Right lobe of liver (tissue), 6 donors: ENCODE measurements at regions not wholly inside any gene's neighbourhood (a gene's known extent, or its start where the extent isn't known, plus 50 kb on each side); places are given as distances from the start of the nearest gene placed in this dataset.

Source experiments
- ATAC-seq, 4 donors: fragments of 200-7000 bp; cut with Tn5 transposase; one replicate each; pipeline ENCODE4 v1.9.1; 2020; ENCODE audit warnings: mild to moderate bottlenecking in 4 of 4, moderate library complexity in 4 of 4
- DNase-seq, 3 donors: peaks; one replicate each; pipeline ENCODE4 v3.0.0-alpha.2; 2020
- H3K27ac ChIP-seq, 3 donors: fragments of 200-600 bp; one replicate each; pipeline ENCODE4 v1.8.0; 2022
- H3K27me3 ChIP-seq, 2 donors: fragments of 200-600 bp; one replicate each; pipeline ENCODE4 v1.8.0; 2022
- H3K36me3 ChIP-seq, 4 donors: fragments of 200-600 bp; sonication (generic) in 1 of 4; one replicate each; pipeline versions ENCODE4 v1.5.1 to v1.8.0; 2017 to 2022; ENCODE audit warnings: control low read depth in 1 of 4
- H3K4me1 ChIP-seq, 4 donors: fragments of 200-600 bp; sonication (generic) in 1 of 4; one replicate each; pipeline versions ENCODE4 v1.5.1 to v1.8.0; 2017 to 2022; ENCODE audit warnings: control low read depth in 1 of 4
- H3K4me3 ChIP-seq, 3 donors: fragments of 200-600 bp; one replicate each; pipeline ENCODE4 v1.8.0; 2022
- H3K9me3 ChIP-seq, 4 donors: fragments of 200-600 bp; sonication (generic) in 1 of 4; one replicate each; pipeline versions ENCODE4 v1.5.1 to v1.8.0; 2017 to 2022; ENCODE audit warnings: control low read depth in 1 of 4
- POLR2A ChIP-seq: fragments of 450-650 bp; IDR thresholded peaks from one replicate; pipeline ENCODE4 v1.6.1; 2017; ENCODE audit warnings: antibody characterized with exemption, mild to moderate bottlenecking
- WGBS: methylation state at CpG from one replicate; pipeline ENCODE4 v1.1.6; 2018; ENCODE audit warnings: low coverage, low lambda C conversion rate; ENCODE audit not compliant: insufficient coverage; ENCODE audit errors: missing lambda C conversion rate; 5-methylcytosine and 5-hydroxymethylcytosine counted together
- intact Hi-C, 2 donors: fragments of 100-400 bp; cut with DNase I; formaldehyde crosslinking; loops; one replicate each; pipeline versions ENCODE4 v1.11.2 to v1.14.1; 2022
- TF ChIP-seq, protein P1 (sequence below), 4 donors: fragments of 200-600 bp in 3 of 4; fragments of 450-650 bp in 1 of 4; IDR thresholded peaks; one replicate each; pipeline versions ENCODE4 v1.5.1 to v1.8.0; 2016 to 2022; ENCODE audit warnings: antibody characterized with exemption in 4 of 4, mild to moderate bottlenecking in 2 of 4
- donor health status: DM: no; HTN: yes; CAD: no.
- donor health status: DM: no; HTN: no; CAD: no.
- donor health status: DM: no; HTN: no; CAD: no.
- donor health status: DM: no; HTN: yes; CAD: no.
- donor health status: DM: no; HTN: yes; CAD: no.

DNA sequence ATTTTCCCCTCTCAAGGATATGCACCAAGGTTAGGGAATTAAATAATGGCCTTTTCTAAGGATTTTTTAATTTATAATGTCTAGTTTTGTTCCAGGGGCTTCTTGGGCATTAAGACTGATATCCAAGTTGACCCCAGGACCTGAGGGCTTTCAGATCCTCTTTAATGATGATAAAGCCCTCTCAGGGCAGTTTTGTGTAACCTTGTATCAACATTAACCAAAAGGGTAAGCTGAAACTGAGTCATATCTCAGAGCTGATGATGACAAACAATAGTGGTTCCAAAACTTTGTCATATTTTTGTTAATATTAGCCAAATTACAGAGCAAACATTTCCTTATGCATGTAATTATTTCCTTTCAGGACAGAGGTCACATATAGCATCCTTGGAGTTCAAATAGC, 309.4 kb upstream of the MAN1A1 start:
- DNase-seq = no peak
- ATAC-seq = no peak

DNA sequence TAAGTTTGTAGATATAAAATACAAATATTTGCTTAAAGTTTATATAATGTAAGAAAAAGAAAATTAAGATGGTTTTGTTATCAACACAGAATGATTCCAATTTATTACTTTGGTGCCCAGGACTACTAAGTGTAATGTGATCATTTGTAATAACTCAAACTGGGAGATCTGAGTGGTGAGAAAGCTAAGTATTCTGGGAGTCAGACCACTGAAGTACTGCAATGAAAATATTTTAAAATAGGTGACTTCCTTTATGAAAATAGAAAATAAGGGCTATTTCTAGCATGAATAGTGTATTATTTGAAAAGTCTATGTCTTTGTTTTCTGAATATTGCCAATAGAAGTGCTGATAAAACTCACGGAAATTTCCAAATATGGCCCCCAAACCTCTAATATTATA, 305.6 kb upstream of the MAN1A1 start:
- intact Hi-C loops = no loop called here
- H3K4me1 ChIP-seq = no peaks in the 10 kb centered on the region
- DNase-seq (no peak), ATAC-seq (no peak)
- no peak for TF ChIP-seq POLR2A
- TF ChIP-seq, protein P1, sequence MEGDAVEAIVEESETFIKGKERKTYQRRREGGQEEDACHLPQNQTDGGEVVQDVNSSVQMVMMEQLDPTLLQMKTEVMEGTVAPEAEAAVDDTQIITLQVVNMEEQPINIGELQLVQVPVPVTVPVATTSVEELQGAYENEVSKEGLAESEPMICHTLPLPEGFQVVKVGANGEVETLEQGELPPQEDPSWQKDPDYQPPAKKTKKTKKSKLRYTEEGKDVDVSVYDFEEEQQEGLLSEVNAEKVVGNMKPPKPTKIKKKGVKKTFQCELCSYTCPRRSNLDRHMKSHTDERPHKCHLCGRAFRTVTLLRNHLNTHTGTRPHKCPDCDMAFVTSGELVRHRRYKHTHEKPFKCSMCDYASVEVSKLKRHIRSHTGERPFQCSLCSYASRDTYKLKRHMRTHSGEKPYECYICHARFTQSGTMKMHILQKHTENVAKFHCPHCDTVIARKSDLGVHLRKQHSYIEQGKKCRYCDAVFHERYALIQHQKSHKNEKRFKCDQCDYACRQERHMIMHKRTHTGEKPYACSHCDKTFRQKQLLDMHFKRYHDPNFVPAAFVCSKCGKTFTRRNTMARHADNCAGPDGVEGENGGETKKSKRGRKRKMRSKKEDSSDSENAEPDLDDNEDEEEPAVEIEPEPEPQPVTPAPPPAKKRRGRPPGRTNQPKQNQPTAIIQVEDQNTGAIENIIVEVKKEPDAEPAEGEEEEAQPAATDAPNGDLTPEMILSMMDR (IDR thresholded peaks at IDR 0.05) = no peak
- WGBS = 91% methylated on average over 1 of the region's 1 CpG
- no peaks in the 10 kb centered on the region for H3K9me3 ChIP-seq
- H3K27ac ChIP-seq = no peak overlapping the region
- H3K4me3 ChIP-seq = no peak overlapping the region
- no peaks in the 10 kb centered on the region for H3K36me3 ChIP-seq
- H3K27me3 ChIP-seq = no peaks in the 10 kb centered on the region

More for the DNA sequence above, 309.4 kb upstream of the MAN1A1 start:
- intact Hi-C loops = no loop called here
- no peaks in the 10 kb centered on the region for H3K9me3 ChIP-seq
- no peaks in the 10 kb centered on the region for H3K4me1 ChIP-seq
- TF ChIP-seq, protein P1 (IDR thresholded peaks at IDR 0.05) = no peak
- TF ChIP-seq POLR2A = no peak
- no peaks in the 10 kb centered on the region for H3K27me3 ChIP-seq
- H3K4me3 ChIP-seq = no peak overlapping the region
- H3K36me3 ChIP-seq = no peaks in the 10 kb centered on the region
- H3K27ac ChIP-seq = no peak overlapping the region

DNA sequence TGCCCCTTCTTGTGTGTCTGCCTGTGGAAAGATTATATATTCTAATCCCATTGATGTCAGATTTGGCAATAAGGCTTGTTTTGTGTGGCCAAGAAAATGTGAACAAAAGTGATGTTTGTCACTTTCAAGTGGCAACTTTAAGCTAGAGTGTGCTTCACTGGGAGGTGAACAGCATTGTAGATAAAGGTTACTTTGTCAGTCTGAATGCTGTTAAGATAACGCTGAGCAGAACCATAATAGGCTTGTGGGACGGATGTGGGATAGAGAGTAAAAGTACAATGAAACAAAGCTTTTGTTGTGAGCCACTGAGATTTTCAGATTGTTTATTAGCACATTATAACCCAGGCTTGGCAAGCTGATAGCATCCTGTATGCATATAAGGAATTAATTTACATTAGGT, 303.8 kb upstream of the MAN1A1 start:
- intact Hi-C loops = no loop called here
- TF ChIP-seq, protein P1 (IDR thresholded peaks at IDR 0.05) = no peak
- TF ChIP-seq POLR2A = no peak
- H3K4me1 ChIP-seq = no peaks in the 10 kb centered on the region
- ATAC-seq (no peak), DNase-seq (no peak)
- no peaks in the 10 kb centered on the region for H3K36me3 ChIP-seq
- WGBS = 80% methylated on average over 2 of the region's 2 CpGs
- H3K27ac ChIP-seq = no peak overlapping the region
- H3K4me3 ChIP-seq = no peak overlapping the region
- no peaks in the 10 kb centered on the region for H3K27me3 ChIP-seq
- H3K9me3 ChIP-seq = no peaks in the 10 kb centered on the region

DNA sequence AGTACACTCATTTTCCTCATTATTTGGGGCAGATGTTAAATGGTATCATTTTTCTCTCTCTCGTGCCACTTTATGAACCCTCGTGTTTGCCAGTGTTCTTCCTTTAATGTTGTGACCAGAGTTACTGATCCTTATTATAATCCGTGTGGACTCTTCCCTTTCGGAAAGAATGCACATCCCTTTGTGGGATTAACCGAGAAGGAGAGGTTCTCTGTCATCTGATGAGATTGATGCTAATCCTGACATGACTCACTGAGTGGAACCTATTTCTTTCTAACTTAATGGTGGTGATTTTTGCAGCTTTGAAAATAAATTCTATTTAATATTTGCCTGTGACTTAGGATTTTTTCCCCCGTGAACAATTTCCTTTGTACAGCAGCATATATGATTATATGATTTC, 300.0 kb upstream of the MAN1A1 start:
- Histone ChIP-seq H3K27ac (no peak overlapping the region), H3K4me3 (no peak overlapping the region), H3K9me3 (no peaks in the 10 kb centered on the region), H3K27me3 (no peaks in the 10 kb centered on the region), H3K4me1 (no peaks in the 10 kb centered on the region), H3K36me3 (no peaks in the 10 kb centered on the region)
- TF ChIP-seq, protein P1 (IDR thresholded peaks at IDR 0.05) = no peak
- TF ChIP-seq POLR2A = no peak
- 81% methylated on average over 6 of the region's 6 CpGs for WGBS
- intact Hi-C loops = no loop called here
- no peak for DNase-seq
- ATAC-seq = no peak

DNA sequence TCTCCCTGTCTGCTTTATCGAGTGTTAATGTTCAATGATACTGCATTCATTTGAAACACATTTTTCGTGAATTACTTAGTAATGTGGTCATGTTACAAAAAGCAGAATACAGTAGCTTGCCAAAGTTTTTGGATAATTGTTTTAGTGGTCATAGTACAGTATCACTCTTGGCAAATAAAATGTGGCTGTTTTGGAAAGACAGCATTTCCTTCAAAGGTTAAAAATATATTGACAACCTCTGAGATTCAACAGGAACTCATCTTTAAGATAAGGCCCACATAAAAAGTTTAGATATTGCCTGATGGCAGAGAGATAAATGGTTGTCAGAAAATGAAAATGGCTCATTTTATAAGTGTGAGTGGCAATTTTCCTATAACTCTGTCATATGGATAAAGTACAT, 297.7 kb upstream of the MAN1A1 start:
- ATAC-seq (no peak), DNase-seq (no peak)
- H3K9me3 ChIP-seq = no peaks in the 10 kb centered on the region
- no peaks in the 10 kb centered on the region for H3K4me1 ChIP-seq
- intact Hi-C loops = no loop called here
- H3K4me3 ChIP-seq = no peak overlapping the region
- H3K36me3 ChIP-seq = no peaks in the 10 kb centered on the region
- TF ChIP-seq, protein P1 (IDR thresholded peaks at IDR 0.05) = no peak
- TF ChIP-seq POLR2A = no peak
- 55% methylated on average over 2 of the region's 2 CpGs for WGBS
- H3K27me3 ChIP-seq = no peaks in the 10 kb centered on the region
- no peak overlapping the region for H3K27ac ChIP-seq
